Cardiac fibroblast (primary cell): ENCODE measurements at regions not wholly inside any gene's neighbourhood (a gene's known extent, or its start where the extent isn't known, plus 50 kb on each side); places are given as distances from the start of the nearest gene placed in this dataset.

Source experiments
- DNase-seq, 2 donors: peaks; one replicate each; pipeline versions ENCODE4 v3.0.0 to v3.0.0-alpha.2; 2010; ENCODE audit warnings: low read depth in 2 of 2
- H3K4me3 ChIP-seq, 2 donors: replicated peaks in 1 of 2; 1 replicate in 1 of 2; 2 replicates in 1 of 2; pipeline ENCODE4 v1.5.1; 2011; ENCODE audit warnings: low read depth in 2 of 2, low read length in 2 of 2, mild to moderate bottlenecking in 2 of 2, moderate library complexity in 1 of 2
- TF ChIP-seq, protein P1 (sequence below): IDR thresholded peaks from one replicate; pipeline ENCODE4 v1.5.1; 2011; ENCODE audit warnings: low read depth, mild to moderate bottlenecking, low read length, inconsistent platforms

DNA sequence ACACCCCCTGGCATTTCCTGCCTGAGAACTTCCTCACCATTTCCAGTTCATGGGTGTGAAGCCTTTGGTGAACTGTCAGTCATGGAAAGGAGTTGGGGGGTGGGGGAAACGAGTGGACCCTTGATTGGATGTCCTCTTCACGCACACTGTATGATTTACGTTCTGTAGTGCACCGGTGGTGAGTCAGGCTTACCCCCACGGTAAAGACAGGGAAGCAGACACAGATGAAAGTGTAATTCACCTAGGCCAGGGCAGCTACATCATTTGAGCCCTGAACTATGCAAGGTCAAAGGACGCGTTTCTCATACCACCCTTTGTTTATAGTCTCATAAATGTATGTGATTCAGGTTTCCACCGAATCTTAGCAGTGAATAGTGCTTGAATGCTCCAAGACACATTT, 628.3 kb upstream of the PFKP start:
- H3K4me3 ChIP-seq = no peak overlapping the region
- no peak for DNase-seq
- TF ChIP-seq, protein P1, sequence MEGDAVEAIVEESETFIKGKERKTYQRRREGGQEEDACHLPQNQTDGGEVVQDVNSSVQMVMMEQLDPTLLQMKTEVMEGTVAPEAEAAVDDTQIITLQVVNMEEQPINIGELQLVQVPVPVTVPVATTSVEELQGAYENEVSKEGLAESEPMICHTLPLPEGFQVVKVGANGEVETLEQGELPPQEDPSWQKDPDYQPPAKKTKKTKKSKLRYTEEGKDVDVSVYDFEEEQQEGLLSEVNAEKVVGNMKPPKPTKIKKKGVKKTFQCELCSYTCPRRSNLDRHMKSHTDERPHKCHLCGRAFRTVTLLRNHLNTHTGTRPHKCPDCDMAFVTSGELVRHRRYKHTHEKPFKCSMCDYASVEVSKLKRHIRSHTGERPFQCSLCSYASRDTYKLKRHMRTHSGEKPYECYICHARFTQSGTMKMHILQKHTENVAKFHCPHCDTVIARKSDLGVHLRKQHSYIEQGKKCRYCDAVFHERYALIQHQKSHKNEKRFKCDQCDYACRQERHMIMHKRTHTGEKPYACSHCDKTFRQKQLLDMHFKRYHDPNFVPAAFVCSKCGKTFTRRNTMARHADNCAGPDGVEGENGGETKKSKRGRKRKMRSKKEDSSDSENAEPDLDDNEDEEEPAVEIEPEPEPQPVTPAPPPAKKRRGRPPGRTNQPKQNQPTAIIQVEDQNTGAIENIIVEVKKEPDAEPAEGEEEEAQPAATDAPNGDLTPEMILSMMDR = no peak

DNA sequence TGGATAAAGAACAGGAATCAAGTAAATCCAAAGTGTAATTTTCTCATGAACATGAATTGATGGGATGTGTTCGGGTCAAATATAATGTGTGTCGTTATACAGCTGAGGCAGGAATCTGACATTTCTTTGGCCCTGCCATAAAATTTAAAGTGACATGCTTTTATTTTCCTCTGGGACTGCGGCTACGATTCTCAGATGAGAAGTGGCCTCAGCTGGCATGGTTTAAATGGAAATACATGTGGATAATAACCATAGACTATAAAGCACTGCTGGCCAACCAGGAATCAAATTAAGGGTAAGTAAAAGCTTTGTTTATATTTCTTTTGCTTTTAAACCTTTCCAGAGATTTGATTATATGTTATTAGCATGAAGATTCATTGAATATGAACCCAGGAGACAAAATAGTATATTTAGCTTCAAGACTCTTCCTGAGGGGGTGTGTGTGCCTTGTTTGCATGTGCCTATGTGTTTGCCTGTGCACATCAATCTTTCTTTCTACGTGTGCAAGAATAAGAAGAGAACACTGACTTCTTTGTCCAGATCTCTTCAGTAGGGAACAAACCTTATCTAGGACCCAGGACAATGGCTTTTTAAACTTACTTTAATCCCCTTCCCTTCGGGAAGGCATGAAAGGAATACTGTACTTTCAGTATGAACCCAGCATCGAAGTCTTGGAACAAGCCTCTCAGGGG, 629.0 kb upstream of the PFKP start:
- TF ChIP-seq, protein P1 = no peak
- DNase-seq = no peak
- no peak overlapping the region for H3K4me3 ChIP-seq

DNA sequence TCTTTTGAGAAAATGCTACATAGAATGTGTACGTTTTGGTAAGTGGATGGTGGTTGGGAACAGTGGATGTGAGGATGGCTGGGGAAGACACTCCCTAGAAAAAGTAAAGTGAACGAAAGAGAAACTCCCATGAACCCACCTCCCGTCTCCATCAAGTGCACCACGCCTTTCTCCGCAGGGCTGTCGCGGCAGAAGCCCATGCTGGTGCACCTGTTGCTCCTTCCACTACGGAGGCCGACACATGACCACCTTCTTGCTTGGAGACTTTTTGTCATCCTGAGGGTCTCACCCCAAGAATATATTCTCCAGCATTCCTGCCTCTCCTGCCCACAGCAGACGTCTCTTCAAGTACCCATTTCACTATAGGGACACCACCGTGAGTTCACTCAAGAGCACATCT, 630.4 kb upstream of the PFKP start:
- TF ChIP-seq, protein P1 = no peak
- no peak for DNase-seq
- H3K4me3 ChIP-seq = no peak overlapping the region

DNA sequence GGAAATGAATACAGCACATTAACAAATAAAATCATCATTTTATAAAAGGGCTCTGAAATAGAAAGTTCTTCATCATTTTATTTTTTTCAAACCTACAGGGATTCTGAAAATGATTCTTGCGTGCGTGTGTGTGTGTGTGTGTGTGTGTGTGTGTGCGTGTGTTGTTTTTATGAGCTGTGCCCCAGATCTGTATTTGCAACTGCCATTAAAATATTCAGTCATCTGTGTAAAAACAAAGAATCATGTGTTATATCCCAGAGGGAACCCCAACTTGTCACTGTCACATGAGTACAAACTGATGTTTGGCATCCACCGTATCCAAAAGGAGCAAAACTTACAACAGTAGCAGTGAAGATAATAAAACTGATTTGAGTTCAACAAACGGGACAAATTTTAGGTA, 635.4 kb upstream of the PFKP start:
- DNase-seq = no peak
- TF ChIP-seq, protein P1 = no peak
- H3K4me3 ChIP-seq = no peak overlapping the region

DNA sequence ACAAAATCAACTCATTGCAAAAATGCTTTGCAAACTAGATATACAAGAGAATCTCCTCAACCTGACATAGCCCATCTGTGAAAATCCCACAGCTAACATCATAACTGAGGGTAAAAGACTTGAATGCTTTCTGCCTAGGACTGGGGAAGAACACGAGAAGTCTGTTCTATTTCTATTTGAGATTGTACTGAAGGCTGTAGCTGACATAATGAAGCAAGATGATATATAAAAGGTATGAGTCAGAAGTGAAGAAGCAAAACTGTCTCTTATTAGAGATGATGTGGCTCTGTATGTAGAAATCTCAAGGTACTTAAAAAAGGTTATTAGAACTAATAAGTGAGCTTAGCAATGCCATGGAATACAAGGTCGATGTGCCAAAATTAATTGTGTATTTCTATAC, 639.9 kb upstream of the PFKP start:
- H3K4me3 ChIP-seq = no peak overlapping the region
- TF ChIP-seq, protein P1 = no peak
- DNase-seq = no peak

DNA sequence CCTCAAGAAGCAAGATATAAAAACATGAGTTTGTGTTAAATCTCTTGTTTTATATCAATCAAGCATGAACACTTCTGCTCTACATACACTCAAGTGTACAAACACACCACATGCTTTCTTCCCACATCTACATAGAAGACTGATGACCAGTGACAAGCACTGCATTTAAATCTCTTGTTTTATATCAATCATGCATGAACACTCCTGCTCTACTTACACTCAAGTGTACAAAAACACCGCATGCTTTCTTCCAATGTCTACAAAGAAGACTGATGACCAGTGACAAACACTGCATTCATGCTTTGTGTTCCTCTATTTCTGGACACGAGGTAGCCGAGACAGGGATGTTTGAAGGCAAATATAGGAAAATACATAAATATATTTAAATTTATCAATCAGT, 642.0 kb upstream of the PFKP start:
- TF ChIP-seq, protein P1 = no peak
- H3K4me3 ChIP-seq = no peak overlapping the region
- no peak for DNase-seq

DNA sequence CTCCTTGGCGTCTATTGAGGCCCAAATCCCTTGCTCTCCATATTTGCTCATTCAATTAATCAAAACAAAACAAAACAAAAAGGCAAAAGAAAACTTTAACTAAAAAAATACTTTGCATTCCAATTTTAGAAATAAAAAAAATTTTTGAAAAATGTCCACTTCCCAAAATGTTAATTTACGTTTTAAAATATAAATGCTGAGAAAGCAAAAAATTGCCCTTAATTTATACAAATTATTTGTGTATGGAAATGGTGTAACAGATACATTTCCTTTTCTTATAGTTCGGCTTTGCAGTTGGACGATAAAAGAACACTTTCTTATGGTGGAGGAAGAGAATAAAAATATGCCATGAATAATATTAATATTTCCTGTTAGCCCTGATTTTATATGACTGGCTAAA, 652.8 kb upstream of the PFKP start:
- H3K4me3 ChIP-seq = no peak overlapping the region
- TF ChIP-seq, protein P1 = no peak
- no peak for DNase-seq
